VCaP (cell line): ENCODE measurements at regions not wholly inside any gene's neighbourhood (a gene's known extent, or its start where the extent isn't known, plus 50 kb on each side); places are given as distances from the start of the nearest gene placed in this dataset.

Experiments used
- H3K27ac ChIP-seq: fragments of 450-650 bp; 2 replicates; pipeline ENCODE4 v1.5.1; 2017
- CTCF ChIP-seq: fragments of 450-650 bp; conservative IDR thresholded peaks from 2 replicates; pipeline ENCODE4 v1.5.1; 2017; ENCODE audit warnings: mild to moderate bottlenecking, moderate library complexity

- no peak for TF ChIP-seq CTCF
- H3K27ac ChIP-seq = no peak overlapping the region
These were observed 568.3 kb upstream of the SALL1 start for GRCh38 chr16:51719376-51719775.

- no peak for TF ChIP-seq CTCF
- no peak overlapping the region for H3K27ac ChIP-seq
These were observed 565.1 kb upstream of the SALL1 start for GRCh38 chr16:51716195-51716594.

- no peak overlapping the region for H3K27ac ChIP-seq
- no peak for TF ChIP-seq CTCF
These were observed 562.4 kb upstream of the SALL1 start for GRCh38 chr16:51713502-51713901.

- no peak for TF ChIP-seq CTCF
- no peak overlapping the region for H3K27ac ChIP-seq
These were observed 560.0 kb upstream of the SALL1 start for GRCh38 chr16:51710905-51711563.

- no peak for TF ChIP-seq CTCF
These were observed 559.1 kb upstream of the SALL1 start for GRCh38 chr16:51710186-51710585.

GRCh38 chr16:51708861-51709260 is 557.8 kb upstream of the SALL1 start:
- TF ChIP-seq CTCF = no peak
- H3K27ac ChIP-seq = no peak overlapping the region

More at GRCh38 chr16:51710186-51710585, 559.1 kb upstream of the SALL1 start:
- H3K27ac ChIP-seq = no peak overlapping the region

- H3K27ac ChIP-seq = no peak overlapping the region
- no peak for TF ChIP-seq CTCF
These were observed 556.6 kb upstream of the SALL1 start for GRCh38 chr16:51707666-51708065.
